Skeletal muscle tissue (tissue), 3 donors: ENCODE measurements at regions not wholly inside any gene's neighbourhood (a gene's known extent, or its start where the extent isn't known, plus 50 kb on each side); places are given as distances from the start of the nearest gene placed in this dataset.

Source experiments
- H3K27ac ChIP-seq: one replicate; pipeline ENCODE4 v1.7.0; 2013; ENCODE audit warnings: mild to moderate bottlenecking, low read depth, low read length, inconsistent platforms
- H3K27me3 ChIP-seq, 3 donors: one replicate each; pipeline ENCODE4 v1.7.0; 2013; ENCODE audit warnings: low read length in 3 of 3; ENCODE audit not compliant: control insufficient read depth in 3 of 3, insufficient read depth in 3 of 3
- H3K36me3 ChIP-seq, 3 donors: one replicate each; pipeline ENCODE4 v1.7.0; 2013; ENCODE audit warnings: low read length in 3 of 3; ENCODE audit not compliant: control insufficient read depth in 3 of 3, insufficient read depth in 3 of 3
- H3K4me1 ChIP-seq, 3 donors: one replicate each; pipeline ENCODE4 v1.7.0; 2013; ENCODE audit warnings: low read length in 3 of 3, mild to moderate bottlenecking in 3 of 3; ENCODE audit not compliant: control insufficient read depth in 3 of 3, insufficient read depth in 3 of 3
- H3K4me3 ChIP-seq, 3 donors: one replicate each; pipeline ENCODE4 v1.7.0; 2013; ENCODE audit warnings: low read length in 3 of 3
- H3K9ac ChIP-seq, 3 donors: one replicate each; pipeline ENCODE4 v1.7.0; 2013; ENCODE audit warnings: low read length in 3 of 3, mild to moderate bottlenecking in 3 of 3, moderate library complexity in 2 of 3, low read depth in 1 of 3
- H3K9me3 ChIP-seq, 3 donors: one replicate each; pipeline ENCODE4 v1.7.0; 2013; ENCODE audit warnings: low read length in 3 of 3; ENCODE audit not compliant: control insufficient read depth in 3 of 3
- donor health status: Osteomylitis.

- Histone ChIP-seq H3K4me1 (no peaks in the 10 kb centered on the region), H3K27me3 (no peaks in the 10 kb centered on the region), H3K4me3 (no peak overlapping the region), H3K9ac (no peak overlapping the region), H3K9me3 (no peaks in the 10 kb centered on the region), H3K27ac (no peak overlapping the region), H3K36me3 (no peaks in the 10 kb centered on the region)
Measured at GRCh38 chr13:99749271-99750019, 222.1 kb downstream of the ZIC5 start.

- no peak overlapping the region for H3K27ac ChIP-seq
- H3K27me3 ChIP-seq, result no peaks in the 10 kb centered on the region
- no peaks in the 10 kb centered on the region for H3K36me3 ChIP-seq
- no peaks in the 10 kb centered on the region for H3K9me3 ChIP-seq
- H3K9ac ChIP-seq, result no peak overlapping the region
- no peaks in the 10 kb centered on the region for H3K4me1 ChIP-seq
- no peak overlapping the region for H3K4me3 ChIP-seq
Measured at GRCh38 chr13:99747403-99747710, 224.2 kb downstream of the ZIC5 start.

DNA sequence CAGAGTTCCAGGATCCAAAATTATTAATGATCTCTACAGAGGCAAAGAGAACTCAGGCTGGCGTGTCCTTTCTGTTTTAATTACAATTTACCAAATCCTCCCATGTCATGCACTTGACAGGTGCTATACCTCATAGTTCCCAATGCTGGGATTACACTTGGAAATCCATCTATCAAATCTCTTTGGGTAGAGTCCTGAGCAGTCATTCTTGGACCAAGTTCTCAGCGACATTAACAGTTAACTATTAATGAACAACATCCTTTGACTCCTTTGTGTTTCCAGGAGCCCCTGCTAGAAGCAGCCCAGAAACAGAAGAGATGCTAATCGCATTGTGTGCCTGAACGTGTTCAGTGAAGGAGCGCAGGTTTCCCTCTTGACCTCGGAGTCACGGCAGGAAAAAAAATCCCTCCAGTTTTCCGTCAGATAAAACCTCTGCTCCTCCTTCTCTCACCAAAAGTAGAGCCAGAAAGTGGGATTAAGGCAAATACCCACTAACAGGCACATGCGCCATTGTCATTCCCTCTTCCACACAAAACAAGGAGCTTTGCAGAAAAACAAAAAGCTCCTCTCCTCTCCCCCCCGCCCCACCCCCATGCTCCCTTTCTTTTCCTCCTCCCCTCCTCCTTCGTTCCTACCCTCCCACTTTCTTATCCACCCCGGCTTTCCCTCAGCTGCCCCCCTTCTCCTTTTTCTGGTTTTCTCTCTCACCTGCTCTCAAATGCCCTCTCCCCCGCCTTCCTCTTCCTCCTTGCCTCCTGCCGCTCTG is 224.7 kb downstream of the ZIC5 start:
- Histone ChIP-seq H3K27me3 (no peaks in the 10 kb centered on the region), H3K36me3 (no peaks in the 10 kb centered on the region), H3K4me1 (no peaks in the 10 kb centered on the region), H3K9me3 (no peaks in the 10 kb centered on the region), H3K27ac (no peak overlapping the region), H3K9ac (no peak overlapping the region), H3K4me3 (no peak overlapping the region)

DNA sequence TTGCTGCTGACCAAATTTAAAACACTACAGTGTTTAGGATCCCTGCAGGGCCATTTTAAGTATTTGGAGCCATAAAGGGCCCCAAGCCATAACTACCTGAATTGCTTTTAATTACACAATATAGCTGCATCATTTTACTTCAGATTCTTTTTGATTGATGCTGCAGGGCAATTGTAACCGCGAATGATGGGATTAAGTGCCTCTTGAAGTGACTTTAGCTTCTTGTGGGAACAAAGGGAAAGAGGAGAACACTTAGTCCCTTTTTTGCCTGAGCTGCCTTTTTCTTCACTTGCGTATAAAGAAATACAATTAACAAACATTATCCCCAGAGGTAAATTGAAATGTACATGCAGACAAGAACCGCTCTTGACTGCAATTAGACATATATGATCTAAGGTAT is 228.5 kb downstream of the ZIC5 start:
- H3K4me3 ChIP-seq, result no peak overlapping the region
- no peaks in the 10 kb centered on the region for H3K27me3 ChIP-seq
- H3K27ac ChIP-seq, result no peak overlapping the region
- no peaks in the 10 kb centered on the region for H3K36me3 ChIP-seq
- H3K9me3 ChIP-seq, result no peaks in the 10 kb centered on the region
- H3K9ac ChIP-seq, result no peak overlapping the region
- H3K4me1 ChIP-seq, result no peaks in the 10 kb centered on the region

DNA sequence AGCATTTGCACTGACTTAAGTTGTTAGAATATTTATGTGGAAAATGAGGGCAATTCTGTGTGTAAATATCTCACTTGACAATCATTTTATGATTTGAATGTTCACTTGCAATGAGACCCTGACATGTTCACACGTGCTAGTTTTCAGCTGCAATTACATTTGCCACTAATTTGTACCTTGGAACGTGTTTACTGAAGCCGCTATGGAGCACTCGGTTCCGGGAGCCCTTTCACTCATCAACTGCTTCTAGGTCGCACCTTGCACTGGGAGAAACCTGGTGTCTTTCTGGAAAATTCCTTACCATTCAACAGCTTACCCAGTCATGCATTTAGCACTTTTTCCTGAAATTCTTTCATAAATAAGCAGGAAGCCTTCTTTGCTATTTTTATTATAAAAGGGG is 229.6 kb downstream of the ZIC5 start:
- Histone ChIP-seq H3K4me1 (no peaks in the 10 kb centered on the region), H3K27me3 (no peaks in the 10 kb centered on the region), H3K9me3 (no peaks in the 10 kb centered on the region), H3K36me3 (no peaks in the 10 kb centered on the region), H3K4me3 (no peak overlapping the region), H3K27ac (no peak overlapping the region), H3K9ac (no peak overlapping the region)

DNA sequence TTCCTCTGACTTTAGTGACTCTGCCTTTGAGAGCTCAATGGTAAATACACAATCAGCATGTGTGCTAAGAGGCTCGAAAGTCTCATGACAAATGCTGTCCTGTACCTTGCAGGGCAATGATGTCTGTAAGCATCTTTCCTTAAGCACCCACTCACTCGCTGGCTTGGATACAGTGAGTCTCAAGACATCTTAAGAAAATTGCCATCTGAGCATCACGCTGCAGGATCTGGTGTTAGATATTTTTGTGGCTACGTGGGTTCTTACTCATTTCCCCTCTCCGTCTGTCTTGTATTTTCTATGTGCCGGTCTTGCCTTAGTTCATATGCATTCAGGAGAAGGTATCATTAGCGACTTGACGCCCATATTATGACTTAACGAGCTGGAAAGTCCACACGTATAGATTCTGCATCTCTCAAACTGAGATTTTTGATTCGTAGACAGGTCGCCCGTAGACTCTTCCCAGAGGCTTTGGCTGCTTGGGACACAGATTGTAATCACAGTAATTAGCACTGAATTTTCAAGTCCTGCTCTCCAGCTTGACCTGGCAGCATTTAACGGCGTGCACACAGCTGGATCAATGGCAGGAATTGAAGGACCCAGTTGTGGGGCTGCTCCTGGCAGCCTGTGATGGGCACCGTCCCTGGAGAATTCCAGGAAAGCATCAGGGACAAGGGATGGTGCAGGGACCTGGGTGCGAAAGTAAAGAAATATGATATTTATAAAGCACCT is 231.2 kb downstream of the ZIC5 start:
- H3K27ac ChIP-seq, result no peak overlapping the region
- H3K9ac ChIP-seq, result no peak overlapping the region
- H3K36me3 ChIP-seq, result no peaks in the 10 kb centered on the region
- no peaks in the 10 kb centered on the region for H3K4me1 ChIP-seq
- H3K4me3 ChIP-seq, result no peak overlapping the region
- no peaks in the 10 kb centered on the region for H3K9me3 ChIP-seq
- no peaks in the 10 kb centered on the region for H3K27me3 ChIP-seq

DNA sequence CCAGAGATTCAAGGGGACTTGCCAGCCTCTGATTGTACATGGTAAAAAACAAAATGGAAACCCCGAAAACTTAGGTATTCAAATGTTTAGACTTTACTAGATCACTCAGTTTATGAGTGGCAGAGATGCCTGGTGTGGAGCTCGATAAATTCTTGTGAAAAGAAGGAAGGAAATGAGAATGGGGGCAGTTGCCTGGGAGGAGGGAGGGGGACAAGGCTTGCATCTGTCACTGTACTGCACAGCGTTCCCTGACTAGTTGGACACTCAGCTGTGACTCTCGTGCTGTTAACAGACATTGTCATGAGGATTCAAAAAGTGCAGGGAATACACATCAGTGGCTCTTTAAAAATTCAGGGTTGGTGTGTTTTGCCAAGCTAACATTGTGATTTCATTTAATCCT is 232.9 kb downstream of the ZIC5 start:
- no peaks in the 10 kb centered on the region for H3K9me3 ChIP-seq
- H3K27ac ChIP-seq, result no peak overlapping the region
- no peaks in the 10 kb centered on the region for H3K4me1 ChIP-seq
- no peaks in the 10 kb centered on the region for H3K36me3 ChIP-seq
- no peaks in the 10 kb centered on the region for H3K27me3 ChIP-seq
- H3K4me3 ChIP-seq, result no peak overlapping the region
- H3K9ac ChIP-seq, result no peak overlapping the region

GRCh38 chr13:99737481-99738245 is 233.9 kb downstream of the ZIC5 start:
- no peak overlapping the region for H3K27ac ChIP-seq
- H3K27me3 ChIP-seq, result no peaks in the 10 kb centered on the region
- no peaks in the 10 kb centered on the region for H3K9me3 ChIP-seq
- no peaks in the 10 kb centered on the region for H3K4me1 ChIP-seq
- no peaks in the 10 kb centered on the region for H3K36me3 ChIP-seq
- no peak overlapping the region for H3K9ac ChIP-seq
- H3K4me3 ChIP-seq, result no peak overlapping the region

GRCh38 chr13:99736541-99736940 is 235.0 kb downstream of the ZIC5 start:
- H3K9me3 ChIP-seq, result no peaks in the 10 kb centered on the region
- H3K27ac ChIP-seq, result no peak overlapping the region
- no peaks in the 10 kb centered on the region for H3K27me3 ChIP-seq
- no peaks in the 10 kb centered on the region for H3K4me1 ChIP-seq
- H3K36me3 ChIP-seq, result no peaks in the 10 kb centered on the region
- no peak overlapping the region for H3K4me3 ChIP-seq
- no peak overlapping the region for H3K9ac ChIP-seq
